GM12874 (cell line): ENCODE measurements at regions not wholly inside any gene's neighbourhood (a gene's known extent, or its start where the extent isn't known, plus 50 kb on each side); places are given as distances from the start of the nearest gene placed in this dataset.

ENCODE experiments used
- CTCF ChIP-seq: IDR thresholded peaks from 2 replicates; pipeline ENCODE4 v1.5.1; 2011; ENCODE audit warnings: low read depth, mild to moderate bottlenecking, control low read depth, low read length, moderate library complexity; ENCODE audit not compliant: insufficient read depth

- no peak for TF ChIP-seq CTCF
Observed at GRCh38 chr2:121142452-121142851, 142.6 kb downstream of the TFCP2L1 start.

GRCh38 chr2:121144111-121144510 lies 140.9 kb downstream of the TFCP2L1 start:
- TF ChIP-seq CTCF, result no peak

GRCh38 chr2:121146630-121147029 lies 138.4 kb downstream of the TFCP2L1 start:
- no peak for TF ChIP-seq CTCF

DNA sequence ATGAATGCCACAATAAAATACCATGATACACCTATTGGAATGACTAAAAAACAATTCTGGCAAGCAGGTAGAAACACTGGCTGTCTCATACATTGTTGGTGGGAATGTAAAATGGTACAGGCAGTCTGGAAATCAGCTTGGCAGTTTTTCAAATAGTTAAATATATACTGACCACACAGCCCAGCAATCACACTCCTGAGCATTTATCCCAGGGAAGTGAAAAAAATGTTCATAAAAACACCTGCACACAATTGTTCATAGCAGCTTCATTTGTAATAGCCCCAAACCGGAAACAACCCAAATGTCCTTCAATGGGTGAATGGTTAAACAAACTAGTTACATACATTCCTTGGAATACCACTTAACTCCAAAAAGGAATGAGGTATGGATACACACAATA lies 137.2 kb downstream of the TFCP2L1 start:
- no peak for TF ChIP-seq CTCF

DNA sequence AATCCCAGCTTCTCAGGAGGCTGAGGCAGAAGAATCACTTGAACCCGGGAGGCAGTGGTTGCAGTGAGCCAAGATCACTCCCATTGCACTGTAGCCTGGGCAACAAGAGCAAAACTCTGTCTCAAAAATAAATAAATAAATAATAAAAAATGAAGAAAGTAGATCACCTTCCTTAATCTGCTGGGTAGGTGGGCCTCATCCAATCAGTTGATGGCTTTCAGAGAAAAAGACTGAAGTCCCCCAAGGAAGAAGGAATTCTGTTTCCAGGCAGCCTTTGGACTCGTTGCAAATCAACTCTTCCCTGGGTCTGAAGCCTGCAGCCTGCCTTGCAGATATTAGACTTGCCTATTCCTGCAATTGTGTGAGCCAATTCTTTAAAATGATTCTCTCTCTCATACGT lies 136.5 kb downstream of the TFCP2L1 start:
- TF ChIP-seq CTCF, result no peak

DNA sequence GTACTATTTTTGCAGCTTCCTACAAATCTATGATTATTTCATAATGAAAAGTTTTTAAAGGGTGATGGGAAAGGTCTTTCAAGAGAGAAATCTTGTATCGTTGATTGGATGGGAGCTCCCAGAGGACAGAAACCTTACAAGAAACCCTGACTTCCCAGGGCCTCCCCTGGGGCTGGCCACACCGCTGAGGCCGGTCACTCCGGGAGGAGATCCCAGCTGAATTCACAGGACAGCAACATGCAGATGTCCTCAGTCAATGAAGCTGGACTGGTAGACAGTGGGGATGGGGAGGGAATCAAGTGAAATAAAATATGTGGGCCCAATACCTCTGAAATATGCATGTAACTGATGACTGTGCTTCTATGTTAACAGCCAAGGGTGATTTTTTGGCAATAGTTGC lies 135.6 kb downstream of the TFCP2L1 start:
- TF ChIP-seq CTCF, result no peak

- TF ChIP-seq CTCF, result no peak
Observed at GRCh38 chr2:121150126-121150525, 134.9 kb downstream of the TFCP2L1 start.

DNA sequence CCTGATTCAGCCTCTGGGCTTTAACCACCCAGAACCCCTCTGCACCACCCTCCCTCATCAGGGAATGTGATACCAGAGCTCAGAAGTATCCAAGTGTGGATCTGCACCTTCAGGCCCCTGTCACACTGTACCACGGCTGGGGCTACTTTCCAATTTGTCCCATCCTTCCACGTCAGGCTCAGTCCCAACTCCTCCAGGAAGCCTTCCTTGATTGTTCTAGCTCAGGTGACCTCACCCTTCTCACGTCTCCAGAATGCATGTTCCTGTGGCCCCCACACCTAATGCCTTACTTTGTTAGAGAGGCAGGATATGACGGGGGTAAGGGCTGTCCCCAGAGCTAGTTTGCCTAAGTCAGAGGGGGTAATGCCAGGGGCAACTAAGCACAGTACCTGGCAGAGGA lies 134.3 kb downstream of the TFCP2L1 start:
- no peak for TF ChIP-seq CTCF
